ENCODE measurements at regions not wholly inside any gene's neighbourhood (a gene's known extent, or its start where the extent isn't known, plus 50 kb on each side); places are given as distances from the start of the nearest gene placed in this dataset.
"Not testable (repeated sequence)": the region's sequence is repeated elsewhere in the genome, so short reads cannot be mapped to it uniquely, and the experiment has no call there.

DNA sequence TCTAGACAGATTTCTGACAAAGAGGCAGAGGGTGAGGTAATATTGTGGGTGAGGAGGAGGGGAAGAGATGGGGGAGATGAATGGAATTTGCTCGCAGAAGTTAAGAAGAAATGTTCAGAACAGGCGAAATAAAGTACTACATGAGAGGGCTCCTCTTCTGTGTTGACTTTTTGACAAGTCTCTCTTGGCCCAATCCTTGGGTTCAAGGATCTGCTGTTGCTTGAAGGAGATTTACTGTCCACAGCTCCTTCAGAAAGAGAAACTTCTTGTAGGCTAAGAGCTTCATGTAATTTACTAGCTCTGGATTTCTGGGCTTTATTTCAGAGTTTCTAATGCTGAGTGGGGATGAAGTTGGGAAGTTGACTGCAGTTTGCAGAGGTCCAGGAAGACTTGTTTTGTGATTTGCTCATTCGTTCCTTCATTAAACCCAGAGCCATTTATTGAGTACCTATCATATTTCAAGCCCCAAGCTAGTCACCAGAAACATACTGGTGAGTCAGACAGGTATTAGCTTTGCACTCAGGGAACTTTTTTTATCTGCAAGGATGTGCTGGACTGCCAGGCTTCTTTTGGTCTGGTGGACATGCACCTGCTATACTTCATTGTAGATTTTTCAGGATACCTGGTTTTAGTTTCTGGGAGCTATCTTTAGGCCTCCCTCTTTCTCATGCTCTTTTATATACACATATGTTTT is 402.9 kb upstream of the CLINT1 start:
- DNase-seq (ENCODE audit: low read depth) = no peak

DNA sequence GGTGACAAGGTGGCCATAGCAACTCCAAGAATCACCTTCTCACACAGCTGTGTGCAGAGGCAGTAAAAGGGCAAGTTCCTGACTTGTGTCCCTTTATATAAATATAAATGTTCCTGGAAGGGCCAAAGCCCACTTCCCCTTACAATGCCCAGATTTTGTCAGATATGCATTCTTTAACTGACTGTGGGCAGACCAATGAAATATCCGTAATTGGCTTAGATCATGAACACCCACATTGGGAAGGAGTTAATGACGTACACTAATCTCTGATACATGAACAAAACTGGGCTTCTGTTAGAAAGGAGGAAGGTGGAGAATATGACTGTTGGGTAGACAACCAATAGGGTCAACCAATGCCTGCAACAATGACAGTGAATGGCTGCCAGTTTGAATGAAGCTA is 397.2 kb upstream of the CLINT1 start:
- DNase-seq (ENCODE audit: low read depth) = no peak

- no peak for DNase-seq (ENCODE audit: low read depth)
Observed at GRCh38 chr5:158255609-158256008, 396.7 kb upstream of the CLINT1 start.

- no peak for DNase-seq (ENCODE audit: low read depth)
Observed at GRCh38 chr5:158246661-158247060, 387.7 kb upstream of the CLINT1 start.

DNA sequence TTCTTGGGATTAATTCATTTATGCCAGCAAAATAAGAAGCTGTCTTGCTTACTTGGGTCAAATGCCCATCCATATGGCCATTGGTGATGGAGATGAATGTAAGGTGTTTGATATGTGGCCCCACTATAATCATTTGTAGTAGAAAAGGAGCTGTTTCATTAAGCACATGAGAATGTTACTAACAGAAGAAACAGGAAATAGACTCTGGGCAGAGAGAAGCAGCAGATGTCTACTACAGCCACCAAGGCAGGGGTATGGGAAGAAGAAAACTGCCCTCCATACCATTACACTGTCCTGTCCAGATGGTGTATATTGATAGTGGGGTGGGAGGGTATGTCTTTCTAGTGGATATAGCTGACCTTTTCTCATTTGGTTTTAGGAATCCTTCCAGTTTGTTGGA is 386.6 kb upstream of the CLINT1 start:
- no peak for DNase-seq (ENCODE audit: low read depth)

DNA sequence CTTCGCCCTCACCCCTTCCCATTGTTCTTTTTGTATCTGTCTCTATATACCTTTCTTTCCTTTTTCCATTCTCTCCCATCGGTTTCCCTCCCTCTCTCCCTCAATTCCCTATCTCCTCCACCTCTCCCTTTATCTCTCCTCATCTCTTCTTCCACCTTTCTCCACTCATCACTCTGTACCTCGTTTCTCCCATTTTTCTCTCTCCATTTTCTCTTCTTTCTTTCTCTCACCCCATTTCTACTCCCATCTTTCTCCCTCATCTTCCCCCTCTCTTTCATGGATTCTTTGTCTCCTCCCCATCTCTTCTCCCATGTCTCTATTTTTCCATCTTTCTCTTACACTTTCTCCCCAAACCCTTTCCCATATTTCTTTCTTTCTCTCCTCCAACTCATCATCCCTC is 385.9 kb upstream of the CLINT1 start:
- no peak for DNase-seq (ENCODE audit: low read depth)

DNA sequence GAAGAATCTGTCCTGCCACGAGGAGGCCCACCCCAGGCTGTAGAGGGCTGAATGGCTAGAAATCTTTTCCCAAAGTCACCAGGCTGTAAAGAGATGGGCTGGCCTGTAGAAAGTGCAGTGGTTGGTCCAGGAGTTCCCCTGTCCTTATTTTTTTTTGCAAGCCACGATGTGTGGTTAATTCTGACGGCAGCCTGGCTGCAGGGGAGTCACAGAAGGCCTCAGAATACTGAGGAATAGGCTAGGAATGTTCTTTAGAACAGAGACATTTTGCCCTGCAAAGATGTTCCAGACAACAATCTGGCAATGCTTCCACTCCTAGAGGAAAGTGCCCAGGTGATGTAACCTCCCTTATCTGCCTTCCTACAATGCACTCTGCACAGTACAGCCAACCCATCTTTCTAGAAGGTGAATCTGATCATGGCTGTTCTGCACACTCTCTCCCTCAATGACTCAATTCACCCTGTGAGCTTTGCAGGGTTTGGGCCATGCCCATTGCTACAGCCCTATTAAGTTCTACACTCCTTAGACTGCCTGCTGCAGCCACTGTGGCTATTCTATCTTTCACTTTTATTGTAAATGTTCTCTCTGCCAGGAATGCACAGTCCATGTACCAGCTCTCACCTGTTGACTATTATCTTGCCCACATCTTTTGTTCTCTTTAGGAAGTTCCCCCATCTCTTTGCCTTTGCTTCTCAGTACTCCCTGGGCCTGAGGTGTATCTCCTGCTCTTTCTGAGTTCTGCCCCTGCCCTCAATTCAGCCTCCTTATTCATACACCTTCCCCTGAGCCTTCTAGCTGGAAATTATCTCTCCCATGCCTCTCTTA is 377.8 kb upstream of the CLINT1 start:
- no peak for DNase-seq (ENCODE audit: low read depth)

GRCh38 chr5:158235159-158235547 is 376.2 kb upstream of the CLINT1 start:
- no peak for DNase-seq (ENCODE audit: low read depth)

DNA sequence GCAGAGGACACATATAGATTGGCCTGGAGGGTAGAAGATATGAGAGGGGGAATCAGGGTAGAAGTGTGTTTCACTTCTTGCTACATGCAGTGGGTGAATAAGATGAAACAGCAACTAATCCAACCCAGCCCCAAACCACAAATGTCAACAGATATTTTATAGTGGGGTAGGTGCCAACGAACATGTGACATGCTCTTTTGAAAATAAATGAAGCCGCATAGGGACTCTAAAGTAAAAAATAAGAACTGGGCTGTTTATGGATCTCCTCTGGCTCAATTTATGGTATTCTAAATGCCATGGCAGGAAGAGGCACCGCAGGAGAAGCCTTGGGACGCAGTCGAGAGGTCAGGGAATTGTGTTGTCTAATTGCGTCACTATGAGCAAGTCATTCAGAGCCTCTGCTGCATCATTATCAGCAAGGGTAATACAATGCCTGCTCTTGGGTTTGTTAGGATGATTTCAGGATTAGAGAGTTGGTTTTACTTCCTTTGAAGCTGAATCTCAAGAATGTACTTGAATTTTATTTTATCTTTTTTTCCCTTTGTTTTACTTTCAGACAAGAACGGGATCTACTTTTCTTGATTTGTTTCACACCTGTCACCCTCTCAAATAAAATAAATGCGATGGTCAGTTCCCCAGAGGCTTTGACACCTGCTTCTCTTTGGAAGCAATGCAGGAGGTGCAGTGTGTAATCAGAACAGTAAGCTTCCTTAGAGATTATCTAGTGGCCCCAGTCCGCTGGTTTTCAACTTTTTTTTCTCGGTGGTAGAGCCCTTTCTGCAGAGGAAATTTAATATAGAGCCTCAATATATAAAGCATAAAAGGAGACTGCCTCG is 375.6 kb upstream of the CLINT1 start:
- DNase-seq (ENCODE audit: low read depth) = no peak

- DNase-seq (ENCODE audit: low read depth) = no peak
Observed at GRCh38 chr5:158233735-158234322, 374.9 kb upstream of the CLINT1 start.

DNA sequence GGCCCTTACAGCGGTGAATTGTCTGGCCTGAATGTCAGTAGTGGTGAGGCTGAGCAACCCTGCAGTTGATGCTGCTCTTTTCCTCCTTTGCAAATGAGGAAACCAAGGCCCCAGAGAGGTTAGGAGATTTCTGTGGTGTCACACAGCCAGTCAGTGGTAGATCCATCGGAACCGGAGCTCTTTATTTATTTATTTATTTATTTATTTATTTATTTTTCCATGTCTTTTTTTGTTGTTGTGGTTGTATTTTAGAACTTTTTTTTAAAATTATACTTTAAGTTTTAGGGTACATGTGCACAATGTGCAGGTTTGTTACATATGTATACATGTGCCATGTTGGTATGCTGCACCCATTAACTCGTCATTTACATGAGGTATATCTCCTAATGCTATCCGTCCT is 368.4 kb upstream of the CLINT1 start:
- not testable (repeated sequence) for DNase-seq (ENCODE audit: low read depth)

DNA sequence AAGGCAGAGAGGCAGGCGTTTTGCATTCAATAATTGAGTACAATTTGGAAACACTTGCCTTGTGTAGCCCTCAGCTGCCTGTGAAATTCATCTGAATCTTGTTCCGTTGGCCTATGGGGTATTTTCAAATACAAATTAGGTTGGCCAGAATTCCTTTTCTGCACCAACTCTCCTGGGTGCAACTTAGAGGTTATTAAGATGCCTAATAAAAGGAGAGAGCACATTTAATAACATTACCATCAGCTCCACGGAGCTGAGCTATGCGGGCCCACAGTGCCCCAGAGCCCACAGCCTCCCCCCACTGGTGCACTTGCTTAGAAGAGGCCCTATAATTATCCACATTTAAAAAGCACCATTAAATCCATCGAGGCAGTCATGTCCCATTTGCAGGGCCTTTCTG is 367.6 kb upstream of the CLINT1 start:
- no peak for DNase-seq (ENCODE audit: low read depth)

GRCh38 chr5:158224253-158224652 is 365.3 kb upstream of the CLINT1 start:
- DNase-seq (ENCODE audit: low read depth) = no peak

DNA sequence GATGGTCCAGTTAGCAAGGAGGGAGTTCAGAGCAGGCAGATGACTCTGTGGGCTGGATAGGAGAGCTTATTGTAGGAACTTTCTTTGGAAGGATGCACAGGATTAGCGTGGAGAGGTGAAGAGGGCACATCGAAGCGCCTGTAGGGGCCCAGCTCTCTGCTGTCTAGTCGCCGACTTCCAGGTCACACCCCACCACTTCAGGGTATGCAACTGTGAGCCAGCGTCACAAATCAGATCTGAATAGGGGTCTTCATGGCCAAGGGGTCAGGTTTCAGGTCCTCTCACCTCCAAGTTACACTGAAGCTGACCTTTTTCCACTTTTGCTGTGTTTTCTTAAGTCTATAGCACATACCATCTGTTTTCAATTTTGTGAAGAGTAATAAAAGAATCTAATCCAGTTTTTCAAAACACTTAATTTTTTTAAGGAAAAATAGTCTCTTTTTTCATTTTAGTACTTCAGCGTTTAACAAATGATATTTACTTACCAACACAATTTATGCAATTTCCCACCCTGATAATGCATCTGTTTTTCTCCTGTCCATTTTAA is 364.2 kb upstream of the CLINT1 start:
- DNase-seq (ENCODE audit: low read depth) = no peak

- no peak for DNase-seq (ENCODE audit: low read depth)
Observed at GRCh38 chr5:158212917-158213316, 354.0 kb upstream of the CLINT1 start.

DNA sequence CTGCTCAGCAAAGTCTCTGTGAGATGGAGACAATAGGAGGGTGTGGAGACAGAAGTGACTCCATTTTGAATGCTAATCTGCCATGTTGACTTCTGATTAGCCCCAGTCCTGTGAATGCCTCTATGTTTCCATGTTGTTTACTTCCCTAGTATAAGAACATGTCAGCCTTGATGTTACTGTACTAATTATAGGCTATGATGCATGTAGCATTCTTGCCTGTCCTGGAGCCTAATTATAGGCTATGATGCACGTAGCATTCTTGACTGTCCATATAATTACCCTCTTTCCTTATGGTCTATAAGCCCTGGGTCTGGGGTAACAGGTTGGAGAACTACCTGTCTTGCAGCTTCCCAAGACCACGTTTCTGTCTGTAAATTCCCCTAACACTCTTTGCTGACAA is 353.3 kb upstream of the CLINT1 start:
- DNase-seq (ENCODE audit: low read depth) = no peak

DNA sequence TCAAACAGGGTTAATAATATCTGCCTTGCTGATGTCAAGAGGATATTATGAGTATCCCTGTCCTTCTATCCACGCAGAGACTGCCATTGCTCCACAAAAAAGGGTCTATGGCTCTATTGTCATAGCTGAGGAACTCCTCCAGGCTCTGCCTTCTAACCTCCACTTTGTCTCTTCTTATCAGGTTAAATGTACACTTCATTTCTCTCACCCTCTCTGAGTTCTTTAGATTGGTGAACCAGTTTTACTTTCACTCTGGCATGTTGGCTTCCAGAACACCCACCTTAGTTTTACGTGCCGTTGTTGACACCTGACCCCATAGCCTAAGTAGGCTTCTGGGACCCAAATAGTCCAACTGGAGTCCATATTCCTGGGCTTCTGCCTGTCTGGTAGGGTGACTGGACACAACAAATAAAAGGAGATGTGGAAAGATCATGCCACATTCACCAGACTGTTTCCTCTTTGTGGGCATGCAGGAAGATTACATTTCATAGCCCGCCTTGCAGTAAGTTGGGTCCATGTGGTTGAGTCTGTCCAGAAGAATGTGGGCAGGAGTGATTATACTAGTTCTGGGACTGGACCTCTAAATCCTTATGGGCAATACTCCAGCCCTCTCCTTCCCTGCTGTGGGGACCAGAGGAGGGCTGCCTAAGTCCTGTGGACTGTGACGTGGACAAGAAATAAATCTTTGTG is 350.4 kb upstream of the CLINT1 start:
- no peak for DNase-seq (ENCODE audit: low read depth)

GRCh38 chr5:158207733-158208132 is 348.8 kb upstream of the CLINT1 start:
- no peak for DNase-seq (ENCODE audit: low read depth)

DNA sequence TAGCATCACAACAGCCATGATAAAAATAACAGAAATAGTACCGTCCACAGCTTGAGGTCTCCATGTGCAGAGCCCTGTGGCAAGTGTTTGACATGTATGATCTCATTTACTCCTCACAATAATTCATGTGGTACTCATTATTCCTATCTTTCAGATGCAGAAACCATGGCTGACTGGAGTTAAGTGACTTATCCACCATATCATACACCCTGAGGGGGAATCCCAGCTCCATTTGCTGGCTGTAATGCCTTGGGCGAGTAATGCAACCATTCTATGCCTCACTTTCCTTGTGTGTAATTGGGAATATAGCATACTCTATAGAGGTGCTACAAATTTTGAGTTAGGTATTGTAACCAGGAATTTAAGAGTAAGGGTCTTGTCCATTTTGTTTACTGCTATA is 347.0 kb upstream of the CLINT1 start:
- no peak for DNase-seq (ENCODE audit: low read depth)

DNA sequence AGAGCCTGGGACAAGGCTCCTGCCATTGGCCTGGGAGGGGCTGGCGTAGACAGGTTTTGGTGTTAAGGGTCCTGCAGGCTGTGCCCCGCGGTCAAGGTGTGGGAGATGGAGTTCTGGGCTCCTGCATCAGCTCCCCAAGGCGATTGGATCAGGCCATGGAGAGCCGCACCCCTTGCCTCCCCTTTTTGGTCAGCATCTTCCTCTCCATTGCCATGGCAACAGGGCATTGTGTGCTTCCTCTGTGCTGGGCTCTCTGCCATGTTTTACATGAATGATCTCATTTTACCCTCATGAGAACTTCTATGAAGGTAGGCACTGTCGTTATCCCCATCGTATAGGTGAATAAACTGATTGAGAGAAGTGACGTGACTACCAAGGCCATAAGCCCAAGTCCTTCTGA is 344.3 kb upstream of the CLINT1 start:
- no peak for DNase-seq (ENCODE audit: low read depth)

- DNase-seq (ENCODE audit: low read depth) = no peak
Observed at GRCh38 chr5:158202801-158203200, 343.9 kb upstream of the CLINT1 start.

DNA sequence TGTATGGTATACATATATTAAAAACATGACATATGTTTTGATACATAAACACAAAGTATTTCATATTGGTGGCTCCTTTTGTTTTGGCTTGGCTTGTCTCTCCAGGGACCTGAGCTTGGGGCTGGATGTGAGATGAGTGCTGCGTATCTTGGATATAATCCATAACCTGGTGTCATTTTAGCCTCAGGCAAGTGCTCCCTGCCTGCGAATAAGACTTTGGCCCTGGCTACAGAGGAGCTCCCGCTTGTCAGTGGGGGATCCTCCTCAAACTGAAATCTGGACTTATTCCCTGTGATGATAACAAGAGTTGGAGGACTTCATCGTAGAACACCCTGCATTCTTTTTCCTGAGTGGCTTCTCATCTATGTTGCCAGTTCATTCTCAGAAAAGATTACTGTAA is 341.7 kb upstream of the CLINT1 start:
- no peak for DNase-seq (ENCODE audit: low read depth)

Measured in CMK (cell line).